HG03280 (cell line): ENCODE measurements at regions not wholly inside any gene's neighbourhood (a gene's known extent, or its start where the extent isn't known, plus 50 kb on each side); places are given as distances from the start of the nearest gene placed in this dataset.

Experiments
- ATAC-seq: cut with Tn5 transposase; IDR thresholded peaks from one replicate; pipeline ENCODE4 v1.9.1; 2021; ENCODE audit warnings: mild to moderate bottlenecking, moderate library complexity; ENCODE audit not compliant: unreplicated experiment

DNA sequence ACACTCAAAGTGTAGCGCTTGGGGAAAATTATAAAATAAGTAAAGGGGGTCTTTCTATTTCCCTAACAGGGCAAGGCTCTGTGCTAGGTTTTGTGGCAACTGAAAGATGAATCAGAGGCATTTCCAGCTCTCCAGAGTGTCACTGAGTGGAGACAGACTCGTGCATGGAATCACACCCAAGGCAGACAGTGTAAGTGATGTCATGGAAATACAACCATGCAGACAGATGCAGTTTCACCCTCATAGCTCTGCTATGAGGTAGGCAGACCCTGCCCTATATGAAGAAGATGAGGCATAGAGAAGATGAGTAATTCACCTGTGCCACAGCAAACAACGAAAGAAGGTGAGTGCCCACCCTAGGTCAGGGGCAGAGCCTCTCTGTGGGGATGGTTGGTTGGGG is 57.2 kb upstream of the PITRM1 start:
- ATAC-seq = no peak

DNA sequence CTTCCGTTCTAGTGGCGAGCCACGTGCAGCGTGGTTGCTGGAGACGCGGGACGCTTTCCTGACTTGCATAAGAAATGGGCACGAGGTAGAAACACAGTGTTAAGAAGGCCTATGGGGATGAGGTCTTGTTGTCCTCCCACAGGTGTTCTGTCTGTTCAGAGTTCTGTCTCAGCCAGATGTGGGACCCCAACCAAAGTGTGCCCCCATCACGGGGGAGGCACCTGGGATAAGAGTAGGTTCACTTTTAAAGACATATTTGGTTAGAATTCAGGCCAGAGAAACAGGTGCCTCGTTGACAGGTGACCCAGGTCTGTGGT is 56.0 kb upstream of the PITRM1 start:
- no peak for ATAC-seq

DNA sequence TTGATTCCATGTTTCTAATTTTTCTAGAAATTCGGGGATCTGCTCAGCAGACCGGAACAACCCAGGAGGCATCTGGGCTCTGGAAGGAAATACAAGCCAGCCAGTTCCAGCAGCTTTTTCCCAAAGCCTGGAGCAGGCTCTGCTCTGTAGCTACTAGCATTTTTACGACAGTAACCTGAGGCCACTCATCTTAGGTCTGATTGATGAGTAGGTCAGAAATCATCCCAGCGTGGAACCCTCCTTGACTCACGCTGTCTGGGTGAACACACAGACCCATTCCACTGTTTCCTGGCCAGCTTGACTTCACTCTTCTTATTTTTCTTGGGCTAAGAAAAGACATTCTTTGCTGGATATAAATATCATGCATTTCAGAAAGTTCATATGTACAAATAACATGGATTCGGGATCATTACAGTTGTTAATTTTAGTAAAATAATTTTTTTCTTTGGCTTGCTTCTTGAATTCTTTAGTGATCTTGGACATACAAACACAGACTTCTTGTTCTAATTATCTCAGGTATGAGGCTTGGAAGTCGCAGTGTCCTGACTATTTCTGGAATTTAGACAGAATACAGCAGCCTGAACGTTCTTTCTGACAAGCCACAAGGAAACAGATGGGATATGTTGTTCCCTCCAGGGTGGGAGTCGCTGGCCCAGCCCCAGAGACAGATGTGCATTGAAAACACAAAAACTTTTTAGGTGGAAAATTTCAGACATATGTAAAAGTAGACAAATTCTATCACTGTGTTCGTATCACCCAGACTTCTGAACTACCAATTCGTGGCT is 54.6 kb upstream of the PITRM1 start:
- ATAC-seq = no peak

DNA sequence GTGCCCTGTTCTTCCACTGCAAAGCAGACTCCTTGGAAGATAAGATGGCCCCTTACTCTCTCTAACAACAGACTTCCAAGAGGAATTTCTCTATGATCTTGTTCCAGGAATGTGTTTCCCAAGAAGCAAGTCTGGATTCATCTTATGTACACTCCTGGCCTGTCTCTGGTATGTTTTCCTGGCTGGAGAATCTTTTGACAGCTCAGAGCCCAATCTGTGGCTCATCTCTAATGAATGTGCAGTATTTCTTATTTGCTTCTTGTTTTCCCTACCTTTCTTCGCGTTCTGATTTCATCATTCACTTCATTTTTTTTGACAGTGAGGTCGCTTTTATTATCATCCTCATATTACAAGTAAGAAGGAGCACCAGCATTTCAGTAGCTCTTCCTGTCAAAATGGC is 53.0 kb upstream of the PITRM1 start:
- no peak for ATAC-seq

DNA sequence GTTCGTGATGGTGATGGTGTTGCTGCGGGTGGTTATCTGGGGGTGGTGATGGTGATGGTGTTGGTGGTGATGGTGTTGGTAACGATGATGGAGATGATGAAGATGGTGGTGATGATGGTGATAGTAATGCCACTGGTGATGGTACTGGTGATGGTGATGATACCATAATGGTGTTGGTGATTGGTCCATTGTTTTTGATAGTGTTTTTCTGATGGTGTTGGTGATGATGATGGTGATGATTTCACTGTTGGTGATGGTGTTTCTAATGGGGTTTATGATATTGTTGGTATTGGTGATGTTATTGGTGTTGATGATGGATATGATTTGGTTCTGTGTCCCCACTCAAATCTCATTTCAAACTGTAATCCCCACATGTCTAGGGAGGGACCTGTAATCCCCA is 51.7 kb upstream of the PITRM1 start:
- ATAC-seq = no peak

DNA sequence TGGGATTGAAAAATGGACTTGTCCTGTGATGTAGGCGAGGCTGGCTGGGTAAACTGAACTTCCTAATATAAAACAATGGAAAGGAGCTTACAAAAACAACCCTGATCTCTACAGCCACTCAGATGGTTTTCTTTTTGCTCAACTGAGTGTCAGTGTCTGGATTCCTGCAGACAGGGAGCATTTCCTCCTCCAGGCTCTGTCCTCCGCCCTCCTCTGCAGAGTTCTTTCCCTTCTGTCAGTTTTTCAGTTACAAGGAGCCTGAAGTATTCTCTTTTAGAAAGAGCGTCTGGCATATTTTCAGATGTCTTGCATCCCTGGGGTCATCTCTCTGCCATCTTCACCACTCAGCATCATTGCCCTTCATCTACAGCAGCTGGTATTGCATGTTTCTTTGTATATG is 50.0 kb upstream of the PITRM1 start:
- no peak for ATAC-seq
